OCI-LY1 (cell line): ENCODE measurements at regions not wholly inside any gene's neighbourhood (a gene's known extent, or its start where the extent isn't known, plus 50 kb on each side); places are given as distances from the start of the nearest gene placed in this dataset.

Experiments
- H2AFZ ChIP-seq: fragments of 200-600 bp; sonication (generic), shearing (Covaris generic); 2 replicates; pipeline ENCODE4 v1.6.0; 2014; ENCODE audit warnings: antibody characterized with exemption, mild to moderate bottlenecking, low read length
- H3F3A ChIP-seq: fragments of 200-600 bp; sonication (generic), shearing (Covaris generic); 2 replicates; pipeline ENCODE4 v1.6.0; 2014; ENCODE audit warnings: mild to moderate bottlenecking, antibody characterized with exemption, low read length, moderate library complexity; ENCODE audit not compliant: insufficient read depth
- H3K27ac ChIP-seq: fragments of 200-600 bp; sonication (generic); 2 replicates; pipeline ENCODE4 v1.5.1; 2014; ENCODE audit warnings: low read length, mixed run types, mild to moderate bottlenecking, low read depth; ENCODE audit not compliant: poor library complexity, severe bottlenecking
- H3K27me3 ChIP-seq: fragments of 200-600 bp; sonication (generic); 2 replicates; pipeline ENCODE4 v1.6.0; 2014; ENCODE audit warnings: antibody characterized with exemption, mild to moderate bottlenecking, low read length, moderate library complexity; ENCODE audit not compliant: insufficient read depth
- H3K36me3 ChIP-seq: fragments of 200-600 bp; sonication (generic); 2 replicates; pipeline ENCODE4 v1.6.1; 2014; ENCODE audit warnings: mild to moderate bottlenecking, antibody characterized with exemption, low read length, moderate library complexity, mixed read lengths; ENCODE audit not compliant: insufficient read depth
- H3K4me1 ChIP-seq: fragments of 200-600 bp; sonication (generic); 2 replicates; pipeline ENCODE4 v1.5.1; 2014; ENCODE audit warnings: mild to moderate bottlenecking, low read length, moderate library complexity; ENCODE audit not compliant: insufficient read depth, severe bottlenecking
- H3K4me2 ChIP-seq: fragments of 200-600 bp; sonication (generic), shearing (Covaris generic); 2 replicates; pipeline ENCODE4 v1.6.1; 2014; ENCODE audit warnings: low read length
- H3K4me3 ChIP-seq: fragments of 200-600 bp; sonication (generic); 2 replicates; pipeline ENCODE4 v1.5.1; 2014; ENCODE audit warnings: low read length, low read depth, mild to moderate bottlenecking, mixed read lengths; ENCODE audit not compliant: poor library complexity, severe bottlenecking
- H3K79me2 ChIP-seq: fragments of 200-600 bp; shearing (Covaris generic); 2 replicates; pipeline ENCODE4 v1.6.1; 2016; ENCODE audit warnings: mixed run types, low read length, mixed read lengths; ENCODE audit not compliant: insufficient read depth
- H3K9ac ChIP-seq: fragments of 200-600 bp; sonication (generic), shearing (Covaris generic); 2 replicates; pipeline ENCODE4 v1.6.1; 2014; ENCODE audit warnings: mild to moderate bottlenecking, low read length, mixed read lengths
- H3K9me2 ChIP-seq: fragments of 200-600 bp; sonication (generic), shearing (Covaris generic); 2 replicates; pipeline ENCODE4 v1.6.1; 2014; ENCODE audit warnings: low read depth, mild to moderate bottlenecking, low read length, mixed read lengths
- H3K9me3 ChIP-seq: fragments of 200-600 bp; shearing (Covaris generic); 2 replicates; pipeline ENCODE4 v1.6.1; 2014; ENCODE audit warnings: low read length, mixed read lengths
- H4K20me1 ChIP-seq: fragments of 200-600 bp; sonication (generic), shearing (Covaris generic); 2 replicates; pipeline ENCODE4 v1.6.0; 2016; ENCODE audit warnings: mild to moderate bottlenecking, low read length; ENCODE audit not compliant: insufficient read depth
- CTCF ChIP-seq: fragments of 200-600 bp; sonication (generic), shearing (Covaris generic); IDR thresholded peaks from 2 replicates; pipeline ENCODE4 v1.5.1; 2017; ENCODE audit warnings: mild to moderate bottlenecking, antibody characterized with exemption, low read length, moderate library complexity, mixed read lengths
- EZH2 ChIP-seq: fragments of 200-600 bp; sonication (generic), shearing (Covaris generic); IDR thresholded peaks from 2 replicates; pipeline ENCODE4 v1.8.0; 2017; ENCODE audit warnings: borderline replicate concordance, mixed run types, mild to moderate bottlenecking, antibody characterized with exemption, low read length, moderate library complexity, mixed read lengths

- no peak overlapping the region for H3K27ac ChIP-seq
- no peaks in the 10 kb centered on the region for H3K9me3 ChIP-seq
- no peaks in the 10 kb centered on the region for H3K9me2 ChIP-seq
- no peaks in the 10 kb centered on the region for H3K36me3 ChIP-seq
- H3K4me1 ChIP-seq, result no peaks in the 10 kb centered on the region
- H3F3A ChIP-seq, result no peaks in the 10 kb centered on the region
- no peak overlapping the region for H3K9ac ChIP-seq
- H3K27me3 ChIP-seq, result no peaks in the 10 kb centered on the region
- no peak for TF ChIP-seq EZH2
- TF ChIP-seq CTCF, result no peak
- no peak overlapping the region for H3K4me2 ChIP-seq
- H3K4me3 ChIP-seq, result no peak overlapping the region
- no peaks in the 10 kb centered on the region for H3K79me2 ChIP-seq
- no peaks in the 10 kb centered on the region for H4K20me1 ChIP-seq
- H2AFZ ChIP-seq, result no peak overlapping the region
These were observed 836.4 kb upstream of the TSPY4 start for GRCh38 chrY:8500888-8501287.

- Histone ChIP-seq H3K9me2 (no peaks in the 10 kb centered on the region), H3K4me2 (peak overlapping the region; percentile 23; the same call in 1 of the 2 replicates), H3K36me3 (no peaks in the 10 kb centered on the region), H3K79me2 (no peaks in the 10 kb centered on the region), H3K4me1 (peaks cover 71% of the 10 kb centered on the region), H4K20me1 (no peaks in the 10 kb centered on the region), H3K4me3 (peak overlapping the region; percentile 13), H3K27me3 (no peaks in the 10 kb centered on the region), H3K27ac (peak overlapping the region; percentile 100), H2AFZ (no peak overlapping the region), H3K9ac (no peak overlapping the region), H3K9me3 (no peaks in the 10 kb centered on the region), H3F3A (no peaks in the 10 kb centered on the region)
- TF ChIP-seq CTCF (no peak), EZH2 (no peak)
These were observed 803.8 kb upstream of the TSPY4 start for GRCh38 chrY:8533468-8533867.

- no peaks in the 10 kb centered on the region for H3K9me3 ChIP-seq
- H2AFZ ChIP-seq, result no peak overlapping the region
- TF ChIP-seq CTCF, result no peak
- TF ChIP-seq EZH2, result no peak
- H3K9ac ChIP-seq, result peak overlapping the region; percentile 81; the same call in 1 of the 2 replicates
- no peaks in the 10 kb centered on the region for H3F3A ChIP-seq
- H3K4me1 ChIP-seq, result peaks cover 90% of the 10 kb centered on the region
- H3K27ac ChIP-seq, result peak overlapping the region; percentile 100
- peak overlapping the region; percentile 90 for H3K4me2 ChIP-seq
- H3K9me2 ChIP-seq, result no peaks in the 10 kb centered on the region
- no peaks in the 10 kb centered on the region for H3K79me2 ChIP-seq
- peak overlapping the region; percentile 63 for H3K4me3 ChIP-seq
- no peaks in the 10 kb centered on the region for H3K27me3 ChIP-seq
- no peaks in the 10 kb centered on the region for H3K36me3 ChIP-seq
- no peaks in the 10 kb centered on the region for H4K20me1 ChIP-seq
These were observed 801.6 kb upstream of the TSPY4 start for GRCh38 chrY:8535704-8536103.
